ENCODE measurements at regions not wholly inside any gene's neighbourhood (a gene's known extent, or its start where the extent isn't known, plus 50 kb on each side); places are given as distances from the start of the nearest gene placed in this dataset.
"Not testable (repeated sequence)": the region's sequence is repeated elsewhere in the genome, so short reads cannot be mapped to it uniquely, and the experiment has no call there.

DNA sequence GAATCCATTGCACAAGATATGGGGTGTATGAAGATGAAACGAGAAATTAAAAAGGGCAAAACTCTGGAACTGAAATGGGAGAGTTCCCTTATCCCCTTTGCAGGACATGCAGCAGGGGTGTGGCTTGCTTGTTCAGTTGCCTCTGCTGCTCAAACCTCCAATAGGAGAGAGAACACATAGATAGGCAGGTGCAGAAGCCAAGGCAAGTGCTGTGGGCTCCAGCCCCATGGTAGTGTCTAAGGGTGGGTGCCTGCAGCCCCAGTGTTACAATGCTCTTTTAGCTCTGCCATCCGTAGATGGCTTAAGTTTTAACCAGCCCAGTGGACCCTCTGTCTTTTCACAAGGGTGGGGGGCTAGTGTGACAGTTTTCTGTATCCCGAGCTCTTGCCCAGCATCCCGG lies 69.7 kb downstream of the CMAS start:
- DNase-seq: no peak

DNA sequence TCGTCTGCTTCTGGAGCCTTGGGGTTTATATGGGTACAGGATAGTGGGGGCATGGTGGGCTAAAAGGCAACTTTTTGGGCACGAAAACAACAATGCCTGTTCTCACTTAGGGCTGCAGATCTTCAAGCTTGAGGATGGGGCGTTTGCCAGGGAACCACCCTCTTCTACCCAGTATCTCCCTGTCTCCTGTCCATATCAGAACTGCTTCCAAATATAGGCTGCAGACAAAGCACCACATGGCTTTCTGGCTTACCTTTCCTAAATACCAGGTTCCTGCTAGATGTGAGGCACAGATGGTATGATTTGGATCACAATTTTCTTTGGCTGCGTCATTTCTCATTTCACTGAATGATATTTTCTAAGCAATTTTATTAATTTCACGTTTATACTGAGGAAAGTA lies 70.4 kb downstream of the CMAS start:
- DNase-seq: no peak

DNA sequence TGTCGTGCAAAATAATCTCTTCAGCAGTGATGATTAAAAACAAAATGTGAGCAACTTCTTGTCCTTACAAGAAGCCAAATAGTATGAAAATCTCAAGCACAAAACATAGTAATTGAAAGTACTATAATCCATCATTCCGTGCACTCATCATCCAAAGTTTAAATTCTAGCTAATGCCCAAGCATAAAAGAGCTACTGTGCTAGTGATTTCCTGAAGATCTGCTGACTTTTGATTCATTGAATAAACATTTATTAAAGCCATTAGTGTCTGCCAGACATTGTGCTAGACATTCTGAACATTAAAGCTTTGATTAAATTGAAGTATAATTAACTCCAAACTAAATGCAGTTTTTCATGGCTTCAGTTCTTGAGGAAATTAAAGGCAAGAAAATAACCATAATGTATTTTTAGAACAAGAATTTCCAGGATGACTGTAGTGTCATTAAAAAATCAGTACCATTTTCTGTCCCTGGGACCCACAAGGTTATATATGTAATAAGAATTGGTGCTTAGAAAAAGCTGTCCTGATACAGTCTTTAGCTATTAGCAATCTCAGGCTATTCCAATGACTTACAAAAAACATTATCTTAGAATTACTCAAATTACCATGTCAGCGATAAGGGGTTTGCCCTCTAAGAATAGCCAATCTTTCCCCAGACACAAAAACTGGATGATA lies 71.7 kb downstream of the CMAS start:
- DNase-seq: no peak

DNA sequence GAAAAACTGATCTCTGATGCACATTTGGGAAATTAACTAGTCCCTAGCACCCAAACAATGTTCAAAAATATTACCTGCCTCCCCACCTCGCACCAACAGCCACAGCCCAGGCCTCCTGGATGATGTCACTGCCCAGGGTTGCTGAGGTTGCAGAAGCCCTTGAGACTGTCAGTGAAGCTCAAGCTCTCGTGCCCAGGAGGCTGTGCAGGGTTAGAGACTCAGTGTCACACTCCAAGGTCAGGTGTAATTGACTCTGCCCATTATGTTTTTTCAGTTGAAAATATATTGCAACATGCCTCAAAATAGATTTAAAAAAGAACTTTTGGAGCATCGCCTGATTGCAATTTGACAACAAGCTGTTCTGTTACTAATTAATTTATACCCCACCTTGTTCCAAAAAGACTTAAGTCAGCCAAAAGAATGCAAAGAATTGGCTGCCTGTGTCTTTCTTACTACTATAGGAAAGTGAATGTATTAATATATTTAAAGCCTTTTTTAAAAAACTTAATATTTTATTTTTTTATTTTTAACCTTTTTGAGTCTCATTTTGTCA lies 72.3 kb downstream of the CMAS start:
- no peak for DNase-seq

DNA sequence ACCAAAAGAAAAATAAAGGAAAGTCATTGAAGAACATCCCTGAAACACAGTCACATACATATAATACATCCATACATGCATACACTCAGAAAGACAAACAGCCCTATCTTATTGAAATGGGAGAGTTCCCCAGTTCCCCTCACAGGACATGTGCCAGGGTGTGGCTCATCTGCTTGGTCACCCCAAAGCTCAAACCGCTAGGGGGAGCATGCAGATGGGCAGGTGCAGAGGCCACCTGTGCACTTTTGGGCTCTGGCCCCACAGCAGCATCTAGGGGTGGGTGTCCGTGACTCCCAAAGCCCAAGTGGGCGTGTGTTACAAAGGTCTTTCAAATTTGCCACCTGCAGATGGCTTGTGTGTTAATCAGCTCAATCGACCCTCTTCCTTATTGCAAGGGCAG lies 75.2 kb downstream of the CMAS start:
- DNase-seq: peak; percentile 31 to 37

DNA sequence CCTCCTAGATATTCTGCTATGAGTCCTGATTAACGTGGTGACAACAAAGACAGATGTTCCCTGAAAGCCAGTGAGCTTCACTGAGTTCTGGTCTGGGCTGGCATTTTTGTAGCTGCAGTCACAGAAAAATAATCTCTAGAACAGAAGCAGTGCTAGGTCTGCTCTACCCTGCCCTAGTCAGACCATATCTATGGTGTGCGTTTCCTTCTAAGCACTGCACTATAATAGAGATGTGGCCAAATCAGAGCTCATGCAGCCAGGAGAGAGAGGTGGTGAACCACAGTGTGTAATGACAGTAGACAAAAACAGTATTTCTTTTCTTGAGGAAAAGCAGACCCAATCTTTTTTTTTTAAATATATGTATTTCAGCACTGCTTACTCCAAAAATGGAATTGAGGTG lies 76.3 kb downstream of the CMAS start:
- no peak for DNase-seq

DNA sequence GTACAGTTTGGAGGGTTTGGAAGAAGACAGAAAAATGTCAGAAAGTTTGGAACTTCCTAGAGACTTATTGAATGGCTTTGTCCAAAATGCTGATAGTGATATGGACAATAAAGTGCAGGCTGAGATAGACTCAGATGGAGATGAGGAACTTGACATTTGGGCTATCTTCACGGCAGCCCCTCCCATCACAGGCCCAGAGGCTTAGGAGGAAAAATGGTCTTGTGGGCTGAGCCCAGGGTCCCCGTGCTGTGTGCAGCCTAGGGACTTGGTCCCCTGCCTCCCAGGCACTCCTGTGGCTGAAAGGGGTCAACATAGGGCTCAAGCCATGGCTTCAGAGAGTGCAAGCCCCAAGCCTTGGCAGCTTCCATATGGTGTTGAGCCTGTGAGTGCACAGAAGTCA lies 79.0 kb downstream of the CMAS start:
- no peak for DNase-seq

DNA sequence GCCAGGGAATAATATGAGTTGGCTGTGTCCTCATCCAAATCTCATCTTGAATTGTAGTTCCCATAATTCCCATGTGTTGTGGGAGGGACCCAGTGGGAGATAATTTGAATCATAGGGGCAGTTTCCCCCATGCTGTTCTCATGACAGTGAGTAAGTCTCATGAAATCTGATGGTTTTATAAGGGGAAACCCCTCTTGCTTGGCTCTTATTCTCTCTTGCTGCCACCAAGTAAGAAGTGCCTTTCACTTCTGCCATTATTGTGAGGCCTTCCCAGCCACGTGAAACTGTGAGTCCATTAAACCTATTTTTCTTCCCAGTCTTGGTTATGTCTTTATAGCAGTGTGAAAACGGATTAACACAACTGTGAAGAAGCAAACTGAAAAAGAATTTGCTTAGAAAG lies 80.1 kb downstream of the CMAS start:
- DNase-seq: not testable (repeated sequence)

DNA sequence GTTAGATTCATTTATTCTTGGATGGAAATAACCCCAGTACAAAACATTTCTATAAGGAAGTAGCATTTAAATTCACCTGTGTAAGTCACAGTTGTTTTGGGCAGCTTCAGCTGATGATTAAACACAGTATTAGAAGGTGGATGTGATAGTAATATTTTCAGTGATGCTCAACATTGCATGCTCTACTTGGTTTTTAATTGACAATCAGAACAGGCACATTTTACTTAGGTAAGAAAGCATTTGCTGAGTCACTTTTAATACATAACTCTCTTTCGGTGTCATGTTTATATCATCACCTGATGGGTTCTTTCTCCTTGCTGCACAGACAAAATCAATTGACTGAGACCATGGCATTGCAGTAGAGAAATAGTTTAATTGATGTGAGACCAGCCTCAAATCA lies 80.7 kb downstream of the CMAS start:
- no peak for DNase-seq

DNA sequence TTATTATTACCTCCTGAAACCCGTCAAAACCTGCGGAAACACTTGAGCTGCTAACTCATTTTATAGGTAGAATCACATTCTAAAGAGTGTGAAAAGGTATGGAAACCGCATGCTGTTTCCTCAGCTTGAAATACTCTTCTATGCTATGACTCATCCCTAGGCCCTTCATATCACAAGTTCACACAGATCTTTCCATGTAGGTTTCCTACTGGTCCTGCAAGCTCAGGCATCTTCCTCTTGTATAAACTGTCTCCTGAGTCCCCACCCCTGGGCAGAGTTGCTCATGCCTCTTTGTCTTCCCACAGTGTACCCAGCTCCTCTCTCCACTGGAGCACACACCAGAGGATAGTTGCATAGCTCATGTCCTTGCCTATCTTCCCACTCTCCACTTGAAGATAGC lies 84.7 kb downstream of the CMAS start:
- DNase-seq: no peak

DNA sequence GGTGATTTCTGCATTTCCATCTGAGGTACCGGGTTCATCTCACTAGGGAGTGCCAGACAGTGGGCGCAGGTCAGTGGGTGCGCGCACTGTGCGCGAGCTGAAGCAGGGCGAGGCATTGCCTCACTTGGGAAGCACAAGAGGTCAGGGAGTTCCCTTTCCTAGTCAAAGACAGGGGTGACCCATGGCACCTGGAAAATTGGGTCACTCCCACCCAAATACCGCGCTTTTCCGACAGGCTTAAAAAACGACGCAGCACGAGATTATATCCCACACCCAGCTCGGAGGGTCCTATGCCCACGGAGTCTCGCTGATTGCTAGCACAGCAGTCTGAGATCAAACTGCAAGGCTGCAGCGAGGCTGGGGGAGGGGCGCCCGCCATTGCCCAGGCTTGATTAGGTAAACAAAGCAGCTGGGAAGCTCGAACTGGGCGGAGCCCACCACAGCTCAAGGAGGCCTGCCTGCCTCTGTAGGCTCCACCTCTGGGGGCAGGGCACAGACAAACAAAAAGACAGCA lies 90.6 kb downstream of the CMAS start:
- not testable (repeated sequence) for DNase-seq

All from stimulated activated CD4-positive, alpha-beta T cell treated with anti-CD3 and anti-CD28 coated beads, Interleukin-2, amount 100 ng/mL, for 48 hours (primary cell).